ENCODE measurements at regions not wholly inside any gene's neighbourhood (a gene's known extent, or its start where the extent isn't known, plus 50 kb on each side); places are given as distances from the start of the nearest gene placed in this dataset.

- no peak for TF ChIP-seq CTCF (IDR thresholded peaks at IDR 0.05; ENCODE audit: control extremely low read depth, extremely low read depth, low read depth, missing control alignments)
- no peak for DNase-seq (ENCODE audit: extremely low spot score)
- CTCF ChIA-PET: interaction anchor here (1.1 to 1.4 kb wide), 2 partner anchors 9 to 45 kb away, joined by 3 read pairs; no protein-coding TSS in a partner anchor
- POLR2A ChIA-PET: no interaction called here
Measured at GRCh38 chr6:11427091-11427722, 110.3 kb upstream of the TMEM170B start.

GRCh38 chr6:11426571-11426970 lies 111.0 kb upstream of the TMEM170B start:
- DNase-seq (ENCODE audit: extremely low spot score): no peak
- ChIA-PET POLR2A (no interaction called here), CTCF (interaction anchor here (1.0 to 1.4 kb wide), 5 partner anchors 10 to 49 kb away, joined by 3 read pairs; no protein-coding TSS in a partner anchor)
- TF ChIP-seq CTCF (IDR thresholded peaks at IDR 0.05; ENCODE audit: control extremely low read depth, extremely low read depth, low read depth, missing control alignments): no peak

GRCh38 chr6:11425876-11426275 lies 111.7 kb upstream of the TMEM170B start:
- no peak for DNase-seq (ENCODE audit: extremely low spot score)
- TF ChIP-seq CTCF (IDR thresholded peaks at IDR 0.05; ENCODE audit: control extremely low read depth, extremely low read depth, low read depth, missing control alignments): no peak
- ChIA-PET CTCF (interaction anchor here (1.0 to 1.4 kb wide), 3 partner anchors 11 to 49 kb away, joined by 3 read pairs; no protein-coding TSS in a partner anchor), POLR2A (no interaction called here)

- no peak for TF ChIP-seq CTCF (IDR thresholded peaks at IDR 0.05; ENCODE audit: control extremely low read depth, extremely low read depth, low read depth, missing control alignments)
- DNase-seq (ENCODE audit: extremely low spot score): no peak
- ChIA-PET CTCF (interaction anchor here (0.7 to 1.4 kb wide), 3 partner anchors 9 to 24 kb away, joined by 3 read pairs; no protein-coding TSS in a partner anchor), POLR2A (no interaction called here)
Measured at GRCh38 chr6:11425431-11425871, 112.1 kb upstream of the TMEM170B start.

GRCh38 chr6:11424395-11425034 lies 113.0 kb upstream of the TMEM170B start:
- no peak for DNase-seq (ENCODE audit: extremely low spot score)
- POLR2A ChIA-PET: no interaction called here
- TF ChIP-seq CTCF (IDR thresholded peaks at IDR 0.05; ENCODE audit: control extremely low read depth, extremely low read depth, low read depth, missing control alignments): no peak
- CTCF ChIA-PET: interaction anchor here (0.7 to 2.0 kb wide), 5 partner anchors 8 to 45 kb away, joined by 3 to 6 read pairs (median 4); no protein-coding TSS in a partner anchor

GRCh38 chr6:11423667-11424066 lies 113.9 kb upstream of the TMEM170B start:
- no peak for TF ChIP-seq CTCF (IDR thresholded peaks at IDR 0.05; ENCODE audit: control extremely low read depth, extremely low read depth, low read depth, missing control alignments)
- ChIA-PET POLR2A (no interaction called here), CTCF (interaction anchor here (1.1 to 2.0 kb wide), 3 partner anchors 13 to 44 kb away, joined by 3 to 6 read pairs (median 6); no protein-coding TSS in a partner anchor)
- no peak for DNase-seq (ENCODE audit: extremely low spot score)

Measured in GM10248 (cell line).